ENCODE measurements at regions not wholly inside any gene's neighbourhood (a gene's known extent, or its start where the extent isn't known, plus 50 kb on each side); places are given as distances from the start of the nearest gene placed in this dataset.

DNA sequence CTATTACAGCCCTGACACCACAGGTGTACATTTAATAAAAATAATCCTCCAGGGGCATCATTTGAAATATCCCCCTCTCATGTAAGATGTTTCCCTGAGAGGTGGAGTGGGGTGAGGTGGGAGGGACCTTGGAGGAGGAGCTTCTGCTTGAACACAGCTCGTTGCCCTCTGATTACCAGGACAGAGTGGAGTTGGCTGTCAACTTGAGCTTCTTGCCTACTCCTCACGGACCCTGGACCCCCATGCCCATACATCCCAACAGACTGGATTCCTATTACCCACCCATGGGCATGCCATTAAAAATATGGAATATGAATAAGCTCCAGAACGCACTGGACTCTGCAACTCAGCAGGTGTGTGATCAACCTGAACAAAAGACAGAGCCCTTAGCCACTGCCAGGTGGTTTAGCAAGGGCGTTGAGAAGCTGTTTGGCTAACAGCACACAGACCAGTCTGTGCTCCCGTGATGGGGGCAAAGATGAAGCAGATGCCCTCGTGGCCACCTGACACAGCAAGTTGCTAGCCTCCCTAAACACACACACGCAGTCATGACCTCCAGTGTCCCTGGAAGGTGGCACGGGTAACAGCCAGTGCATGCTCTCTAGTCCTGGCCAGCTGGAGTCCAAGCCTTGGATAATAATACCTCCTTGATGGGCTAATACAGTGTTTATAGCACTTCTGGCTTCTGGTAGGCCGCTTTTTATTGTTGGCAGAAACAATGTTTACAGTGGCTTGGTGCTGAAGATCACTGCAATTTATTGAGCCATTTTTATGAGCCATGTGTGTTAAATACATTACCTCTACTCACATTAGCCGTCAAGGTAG is 155.0 kb downstream of the TOMM20 start:
- TF ChIP-seq, protein P1, sequence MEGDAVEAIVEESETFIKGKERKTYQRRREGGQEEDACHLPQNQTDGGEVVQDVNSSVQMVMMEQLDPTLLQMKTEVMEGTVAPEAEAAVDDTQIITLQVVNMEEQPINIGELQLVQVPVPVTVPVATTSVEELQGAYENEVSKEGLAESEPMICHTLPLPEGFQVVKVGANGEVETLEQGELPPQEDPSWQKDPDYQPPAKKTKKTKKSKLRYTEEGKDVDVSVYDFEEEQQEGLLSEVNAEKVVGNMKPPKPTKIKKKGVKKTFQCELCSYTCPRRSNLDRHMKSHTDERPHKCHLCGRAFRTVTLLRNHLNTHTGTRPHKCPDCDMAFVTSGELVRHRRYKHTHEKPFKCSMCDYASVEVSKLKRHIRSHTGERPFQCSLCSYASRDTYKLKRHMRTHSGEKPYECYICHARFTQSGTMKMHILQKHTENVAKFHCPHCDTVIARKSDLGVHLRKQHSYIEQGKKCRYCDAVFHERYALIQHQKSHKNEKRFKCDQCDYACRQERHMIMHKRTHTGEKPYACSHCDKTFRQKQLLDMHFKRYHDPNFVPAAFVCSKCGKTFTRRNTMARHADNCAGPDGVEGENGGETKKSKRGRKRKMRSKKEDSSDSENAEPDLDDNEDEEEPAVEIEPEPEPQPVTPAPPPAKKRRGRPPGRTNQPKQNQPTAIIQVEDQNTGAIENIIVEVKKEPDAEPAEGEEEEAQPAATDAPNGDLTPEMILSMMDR (optimal IDR thresholded peaks at IDR 0.05 in 1 of 3, IDR thresholded peaks at IDR 0.05 in 1 of 3, conservative IDR thresholded peaks at IDR 0.05 in 1 of 3; ENCODE audit: extremely low read depth in 1 of 3, insufficient read depth in 2 of 3, low read length in 3 of 3) = no peak
- TF ChIP-seq EZH2 (IDR thresholded peaks at IDR 0.05; ENCODE audit: low read length) = no peak
